ENCODE measurements at regions not wholly inside any gene's neighbourhood (a gene's known extent, or its start where the extent isn't known, plus 50 kb on each side); places are given as distances from the start of the nearest gene placed in this dataset.

GRCh38 chr4:187827631-187828030 lies 167.9 kb upstream of the ZFP42 start:
- H3K36me3 ChIP-seq (ENCODE audit: control insufficient read depth in 2 of 4, insufficient read depth in 4 of 4, low read length in 3 of 4), result no peaks in the 10 kb centered on the region
- H3K9me3 ChIP-seq (ENCODE audit: insufficient read depth in 2 of 2, low read depth in 1 of 2, low read length in 1 of 2), result no peaks in the 10 kb centered on the region
- H3K56ac ChIP-seq (replicated peaks; ENCODE audit: insufficient read length, low read depth, low read length), result no peak overlapping the region
- no peak overlapping the region for H4K5ac ChIP-seq (ENCODE audit: insufficient read length, low read depth, low read length)
- FAIRE-seq (no peak), DNase-seq (ENCODE audit: low read depth in 1 of 2, low spot score in 2 of 2) (no peak)
- peaks cover 0 to 2% (median 0%) of the 10 kb centered on the region in 4 experiments; a peak in 1 of 7 replicates for H3K27me3 ChIP-seq (replicated peaks in 1 of 4; ENCODE audit: control insufficient read depth in 3 of 4, extremely low read depth in 1 of 4, insufficient read depth in 3 of 4, low read length in 3 of 4)
- H2AFZ ChIP-seq (ENCODE audit: low read length), result no peak overlapping the region
- TF ChIP-seq SP4 (IDR thresholded peaks at IDR 0.05; ENCODE audit: low read length) (no peak), SP1 (IDR thresholded peaks at IDR 0.05; ENCODE audit: low read depth, low read length) (no peak), TAF1 (IDR thresholded peaks at IDR 0.05; ENCODE audit: low read depth, low read length) (no peak), ASH2L (IDR thresholded peaks at IDR 0.05; ENCODE audit: low read length) (no peak)
- no peak overlapping the region for H3K27ac ChIP-seq (ENCODE audit: low read depth, low read length)
- no peaks in the 10 kb centered on the region for H3K79me1 ChIP-seq (ENCODE audit: low read depth, low read length)
- H2AK5ac ChIP-seq (ENCODE audit: low read depth, low read length), result no peak overlapping the region
- ChIA-PET CTCF (ENCODE audit: partially characterized antibody) (no interaction called here), POLR2A (ENCODE audit: partially characterized antibody) (no interaction called here)
- no peak overlapping the region for H2BK5ac ChIP-seq (ENCODE audit: low read depth, low read length)
- H2BK20ac ChIP-seq (ENCODE audit: low read length), result no peak overlapping the region
- no peak overlapping the region for H2BK120ac ChIP-seq (replicated peaks; ENCODE audit: low read depth, low read length)
- no peak overlapping the region for H3K4me3 ChIP-seq (ENCODE audit: extremely low read depth in 1 of 4, insufficient read depth in 2 of 4, low read depth in 3 of 4, low read length in 4 of 4)
- no peak overlapping the region for H3K4me2 ChIP-seq (ENCODE audit: insufficient read depth in 1 of 2, low read depth in 2 of 2, low read length in 2 of 2)
- no peak overlapping the region for H3K18ac ChIP-seq (ENCODE audit: extremely low read depth, low read length)
- H3K14ac ChIP-seq (ENCODE audit: insufficient read length), result no peak overlapping the region
- H4K8ac ChIP-seq (ENCODE audit: extremely low read depth, insufficient read depth, low read length), result no peak overlapping the region
- H3K4me1 ChIP-seq (replicated peaks in 1 of 4; ENCODE audit: control insufficient read depth in 3 of 4, insufficient read depth in 4 of 4, low read length in 3 of 4), result no peaks in the 10 kb centered on the region
- H3K4ac ChIP-seq (replicated peaks; ENCODE audit: insufficient read length, low read depth, low read length), result no peak overlapping the region
- H4K20me1 ChIP-seq (replicated peaks in 1 of 2; ENCODE audit: control insufficient read depth in 1 of 2, insufficient read depth in 2 of 2, low read length in 2 of 2), result no peaks in the 10 kb centered on the region
- H3K9ac ChIP-seq (replicated peaks in 1 of 4; ENCODE audit: extremely low read depth in 1 of 4, low read depth in 3 of 4, low read length in 3 of 4), result no peak overlapping the region
- no peak overlapping the region for H2BK12ac ChIP-seq (ENCODE audit: low read depth, low read length)
- H3K23me2 ChIP-seq (ENCODE audit: low read depth, low read length), result no peaks in the 10 kb centered on the region
- H3K23ac ChIP-seq (ENCODE audit: insufficient read length), result no peak overlapping the region
- H3K79me2 ChIP-seq (ENCODE audit: control insufficient read depth in 1 of 2, insufficient read depth in 2 of 2, low read length in 2 of 2), result no peaks in the 10 kb centered on the region
- no peak overlapping the region for H4K91ac ChIP-seq (replicated peaks; ENCODE audit: insufficient read length, low read length)
- 87% methylated on average over 6 of the region's 6 CpGs; no CpG with 5 or more reads in 1 of the 2 experiments for WGBS, 2 experiments (ENCODE audit: extremely low coverage in 1 of 2, insufficient coverage in 1 of 2, insufficient read length in 1 of 2, insufficient replicate concordance in 2 of 2, low coverage in 1 of 2, low lambda C conversion rate in 2 of 2, missing lambda C conversion rate in 1 of 2)
- H2BK15ac ChIP-seq (ENCODE audit: low read length), result no peak overlapping the region

All from H1 (cell line).